Smooth muscle cell (in vitro differentiated cells): ENCODE measurements at regions not wholly inside any gene's neighbourhood (a gene's known extent, or its start where the extent isn't known, plus 50 kb on each side); places are given as distances from the start of the nearest gene placed in this dataset.
"Not testable (repeated sequence)": the region's sequence is repeated elsewhere in the genome, so short reads cannot be mapped to it uniquely, and the experiment has no call there.

Experiments used
- DNase-seq: peaks from one replicate; lab custom pipeline; 2025; ENCODE audit not compliant: unreplicated experiment; lab: John Stamatoyannopoulos, UW
- H2AFZ ChIP-seq: fragments of 200-600 bp; sonication (generic); 2 replicates; pipeline ENCODE4 v1.6.0; 2016; ENCODE audit warnings: antibody characterized with exemption, low read depth, mild to moderate bottlenecking
- H3F3A ChIP-seq: fragments of 200-600 bp; sonication (generic); 2 replicates; pipeline ENCODE4 v1.6.0; 2017; ENCODE audit warnings: antibody characterized with exemption, low read depth
- H3K27ac ChIP-seq: fragments of 200-600 bp; sonication (generic); 2 replicates; pipeline ENCODE4 v1.5.1; 2016; ENCODE audit warnings: low read depth, mild to moderate bottlenecking
- H3K27me3 ChIP-seq: fragments of 200-600 bp; sonication (generic); 2 replicates; pipeline ENCODE4 v1.6.1; 2016; ENCODE audit warnings: low read depth, mild to moderate bottlenecking
- H3K36me3 ChIP-seq: fragments of 200-600 bp; sonication (generic); 2 replicates; pipeline ENCODE4 v1.5.1; 2016; ENCODE audit warnings: low read depth
- H3K4me1 ChIP-seq: fragments of 200-600 bp; sonication (generic); 2 replicates; pipeline ENCODE4 v1.5.1; 2016; ENCODE audit warnings: low read depth
- H3K4me2 ChIP-seq: fragments of 200-600 bp; sonication (generic); 2 replicates; pipeline ENCODE4 v1.6.0; 2016; ENCODE audit warnings: mild to moderate bottlenecking
- H3K4me3 ChIP-seq: fragments of 200-600 bp; sonication (generic); 2 replicates; pipeline ENCODE4 v1.5.1; 2016; ENCODE audit warnings: mild to moderate bottlenecking
- H3K79me2 ChIP-seq: fragments of 200-600 bp; sonication (generic); 2 replicates; pipeline ENCODE4 v1.6.0; 2016; ENCODE audit warnings: low read depth, mild to moderate bottlenecking
- H3K9ac ChIP-seq: fragments of 200-600 bp; sonication (generic); 2 replicates; pipeline ENCODE4 v1.6.0; 2016; ENCODE audit warnings: low read depth
- H3K9me3 ChIP-seq: fragments of 200-600 bp; sonication (generic); replicated peaks from 2 replicates; pipeline ENCODE4 v1.5.1; 2016; ENCODE audit warnings: low read depth
- H4K20me1 ChIP-seq: fragments of 200-600 bp; sonication (generic); 2 replicates; pipeline ENCODE4 v1.6.0; 2016; ENCODE audit warnings: low read depth
- CTCF ChIP-seq: fragments of 200-600 bp; sonication (generic); IDR thresholded peaks from 2 replicates; pipeline ENCODE4 v1.5.1; 2017; ENCODE audit warnings: borderline replicate concordance, mild to moderate bottlenecking, antibody characterized with exemption; ENCODE audit not compliant: insufficient read depth, poor library complexity, severe bottlenecking
- WGBS: methylation state at CpG from one replicate; pipeline ENCODE4 v1.1.7; 2016; ENCODE audit warnings: low lambda C conversion rate; 5-methylcytosine and 5-hydroxymethylcytosine counted together

DNA sequence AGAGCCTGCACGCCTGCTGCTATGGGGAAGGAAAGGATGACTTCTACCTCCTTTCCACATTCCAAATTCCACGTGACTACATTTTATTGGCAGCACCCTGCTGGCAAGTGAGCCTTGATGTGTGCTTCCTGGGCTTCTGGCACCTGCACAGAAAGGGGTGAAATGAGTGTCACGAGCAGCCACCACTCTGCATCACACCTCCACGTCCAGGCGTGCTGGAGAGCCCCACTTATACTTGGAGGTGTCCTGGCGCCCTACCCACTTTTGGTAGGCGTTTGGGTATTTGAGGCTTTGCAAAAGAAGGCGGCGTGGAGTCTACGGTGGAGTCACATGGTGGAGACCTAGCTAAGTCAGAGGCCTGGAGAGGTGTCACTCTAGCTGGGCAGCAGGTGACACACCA is 81.0 kb upstream of the RPRML start:
- not testable (repeated sequence) for H3K9me3 ChIP-seq, H4K20me1 ChIP-seq, DNase-seq, H2AFZ ChIP-seq, H3K4me2 ChIP-seq, H3F3A ChIP-seq, H3K9ac ChIP-seq, H3K36me3 ChIP-seq, H3K4me1 ChIP-seq, H3K27me3 ChIP-seq, H3K79me2 ChIP-seq, H3K4me3 ChIP-seq, H3K27ac ChIP-seq
- WGBS = 94% methylated on average over 10 of the region's 10 CpGs

GRCh38 chr17:47057830-47058229 is 78.8 kb upstream of the RPRML start:
- Histone ChIP-seq H3K79me2 (no peaks in the 10 kb centered on the region), H3K27ac (no peak overlapping the region), H3K4me1 (no peaks in the 10 kb centered on the region), H3K9me3 (no peaks in the 10 kb centered on the region), H3K9ac (no peak overlapping the region), H2AFZ (no peak overlapping the region), H3K27me3 (no peaks in the 10 kb centered on the region), H3F3A (no peaks in the 10 kb centered on the region), H3K4me3 (no peak overlapping the region), H3K4me2 (no peak overlapping the region), H4K20me1 (no peaks in the 10 kb centered on the region), H3K36me3 (no peaks in the 10 kb centered on the region)
- WGBS = 80% methylated on average over 5 of the region's 5 CpGs
- TF ChIP-seq CTCF = no peak
- DNase-seq = no peak

DNA sequence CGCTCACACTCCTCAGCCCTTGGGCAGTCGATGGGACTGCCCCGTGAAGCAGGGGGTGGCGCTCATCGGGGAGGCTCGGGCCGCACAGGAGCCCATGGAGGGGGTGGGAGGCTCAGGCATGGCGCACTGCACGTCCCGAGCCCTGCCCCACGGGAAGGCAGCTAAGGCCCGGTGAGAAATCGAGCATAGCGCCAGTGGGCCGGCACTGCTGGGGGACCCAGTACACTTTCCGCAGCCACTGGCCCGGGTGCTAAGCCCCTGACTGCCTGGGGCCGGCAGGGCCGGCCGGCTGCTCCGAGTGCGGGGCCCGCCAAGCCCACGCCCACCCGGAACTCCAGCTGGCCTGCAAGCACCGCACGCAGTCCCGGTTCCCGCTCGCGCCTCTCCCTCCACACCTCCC is 78.2 kb upstream of the RPRML start:
- H3K36me3 ChIP-seq, H2AFZ ChIP-seq, H3K27me3 ChIP-seq, H3K4me2 ChIP-seq, H3K27ac ChIP-seq, H3K4me1 ChIP-seq, H3K4me3 ChIP-seq, H3F3A ChIP-seq, H3K79me2 ChIP-seq, H3K9me3 ChIP-seq, DNase-seq, H3K9ac ChIP-seq, H4K20me1 ChIP-seq: not testable (repeated sequence)
- over 99% methylated on average over 21 of the region's 31 CpGs for WGBS

DNA sequence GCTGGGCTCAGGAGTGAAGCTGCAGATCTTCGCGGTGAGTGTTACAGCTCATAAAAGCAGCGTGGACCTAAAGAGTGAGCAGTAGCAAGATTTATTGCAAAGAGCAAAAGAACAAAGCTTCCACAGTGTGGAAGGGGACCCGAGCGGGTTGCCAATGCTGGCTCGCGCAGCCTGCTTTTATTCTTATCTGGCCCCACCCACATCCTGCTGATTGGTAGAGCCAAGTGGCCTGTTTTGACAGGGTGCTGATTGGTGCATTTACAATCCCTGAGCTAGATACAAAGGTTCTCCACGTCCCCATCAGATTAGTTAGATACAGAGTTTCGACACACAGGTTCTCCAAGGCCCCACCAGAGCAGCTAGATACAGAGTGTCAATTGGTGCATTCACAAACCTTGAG is 77.6 kb upstream of the RPRML start:
- not testable (repeated sequence) for H3K4me1 ChIP-seq, H3K4me2 ChIP-seq, H3K79me2 ChIP-seq, H3K27me3 ChIP-seq, H3K9me3 ChIP-seq, H3F3A ChIP-seq, H3K9ac ChIP-seq, H3K4me3 ChIP-seq, H4K20me1 ChIP-seq, H3K36me3 ChIP-seq, H2AFZ ChIP-seq, H3K27ac ChIP-seq, DNase-seq
- 86% methylated on average over 9 of the region's 9 CpGs for WGBS
